HG03060 (cell line): ENCODE measurements at regions not wholly inside any gene's neighbourhood (a gene's known extent, or its start where the extent isn't known, plus 50 kb on each side); places are given as distances from the start of the nearest gene placed in this dataset.
"Not testable (repeated sequence)": the region's sequence is repeated elsewhere in the genome, so short reads cannot be mapped to it uniquely, and the experiment has no call there.

Experiments
- ATAC-seq: cut with Tn5 transposase; IDR thresholded peaks from one replicate; pipeline ENCODE4 v1.9.1; 2021; ENCODE audit warnings: low read depth, moderate number of reproducible peaks; ENCODE audit not compliant: unreplicated experiment

DNA sequence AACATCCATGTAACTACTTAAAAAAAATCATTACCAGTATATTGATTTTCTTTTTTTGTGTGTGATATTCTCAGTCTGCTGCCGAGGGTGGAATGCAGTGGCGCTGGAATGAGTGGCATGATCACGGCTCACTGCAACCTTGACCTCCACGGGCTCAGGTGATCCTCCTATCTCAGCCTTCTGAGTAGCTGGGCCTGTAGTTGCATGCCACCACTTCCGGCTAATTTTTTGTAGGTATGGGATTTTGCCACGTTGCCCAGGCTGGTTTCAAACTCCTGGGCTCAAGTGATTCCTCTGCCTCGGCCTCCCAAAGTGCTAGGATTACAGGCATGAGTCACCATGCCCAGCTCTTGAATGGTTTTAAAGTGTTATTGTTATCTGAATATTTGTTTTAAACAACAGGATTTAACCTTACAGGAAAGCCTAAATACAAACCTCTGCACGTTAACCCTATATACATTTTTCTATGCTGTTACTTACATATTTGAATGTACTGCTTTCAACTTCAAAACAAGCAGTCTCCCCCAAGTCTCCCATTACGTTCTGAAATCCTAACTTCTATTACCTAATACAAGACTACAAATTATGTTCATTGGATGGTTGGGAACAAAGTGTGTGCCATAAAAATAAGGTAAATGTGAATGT lies 61.7 kb downstream of the KPNA2 start:
- no peak for ATAC-seq

DNA sequence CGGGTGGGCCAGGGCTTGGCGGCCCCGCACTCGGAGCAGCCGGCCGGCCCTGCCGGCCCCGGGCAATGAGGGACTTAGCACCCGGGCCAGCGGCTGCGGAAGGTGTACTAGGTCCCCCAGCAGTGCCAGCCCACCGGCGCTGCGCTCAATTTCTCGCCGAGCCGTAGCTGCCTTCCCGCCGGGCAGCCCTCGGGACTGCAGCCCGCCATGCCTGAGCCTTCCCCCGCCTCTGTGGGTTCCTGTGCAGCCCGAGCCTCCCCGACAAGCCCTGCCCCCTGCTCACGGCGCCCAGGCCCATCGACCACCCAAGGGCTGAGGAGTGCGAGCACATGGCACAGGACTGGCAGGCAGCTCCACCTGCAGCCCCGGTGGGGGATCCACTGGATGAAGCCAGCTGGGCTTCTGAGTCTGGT lies 63.8 kb downstream of the KPNA2 start:
- ATAC-seq, result not testable (repeated sequence)

DNA sequence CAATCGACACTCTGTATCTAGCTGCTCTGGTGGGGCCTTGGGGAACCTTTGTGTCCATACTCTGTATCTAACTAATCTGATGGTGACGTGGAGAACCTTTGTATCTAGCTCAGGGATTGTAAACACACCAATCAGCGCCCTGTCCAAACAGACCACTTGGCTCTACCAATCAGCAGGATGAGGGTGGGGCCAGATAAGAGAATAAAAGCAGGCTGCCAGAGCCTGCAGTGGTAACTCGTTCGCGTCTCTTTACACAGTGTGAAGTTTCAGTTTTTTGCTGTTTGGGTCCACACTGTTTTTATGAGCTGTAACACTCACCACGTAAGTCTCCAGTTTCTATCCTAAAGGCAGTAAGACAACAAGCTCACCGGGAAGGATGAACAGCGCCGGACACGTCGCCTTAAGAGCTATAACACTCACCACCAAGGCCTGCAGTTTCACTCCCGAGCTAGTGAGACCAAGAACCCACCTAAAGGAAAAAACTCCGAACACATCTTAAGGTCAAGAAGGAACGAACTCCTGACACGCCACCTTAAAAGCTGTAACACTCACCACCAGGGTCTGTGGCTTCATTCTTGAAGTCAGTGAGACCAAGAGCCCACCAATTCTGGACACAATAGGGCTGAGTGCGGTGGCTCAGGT lies 64.6 kb downstream of the KPNA2 start:
- no peak for ATAC-seq

DNA sequence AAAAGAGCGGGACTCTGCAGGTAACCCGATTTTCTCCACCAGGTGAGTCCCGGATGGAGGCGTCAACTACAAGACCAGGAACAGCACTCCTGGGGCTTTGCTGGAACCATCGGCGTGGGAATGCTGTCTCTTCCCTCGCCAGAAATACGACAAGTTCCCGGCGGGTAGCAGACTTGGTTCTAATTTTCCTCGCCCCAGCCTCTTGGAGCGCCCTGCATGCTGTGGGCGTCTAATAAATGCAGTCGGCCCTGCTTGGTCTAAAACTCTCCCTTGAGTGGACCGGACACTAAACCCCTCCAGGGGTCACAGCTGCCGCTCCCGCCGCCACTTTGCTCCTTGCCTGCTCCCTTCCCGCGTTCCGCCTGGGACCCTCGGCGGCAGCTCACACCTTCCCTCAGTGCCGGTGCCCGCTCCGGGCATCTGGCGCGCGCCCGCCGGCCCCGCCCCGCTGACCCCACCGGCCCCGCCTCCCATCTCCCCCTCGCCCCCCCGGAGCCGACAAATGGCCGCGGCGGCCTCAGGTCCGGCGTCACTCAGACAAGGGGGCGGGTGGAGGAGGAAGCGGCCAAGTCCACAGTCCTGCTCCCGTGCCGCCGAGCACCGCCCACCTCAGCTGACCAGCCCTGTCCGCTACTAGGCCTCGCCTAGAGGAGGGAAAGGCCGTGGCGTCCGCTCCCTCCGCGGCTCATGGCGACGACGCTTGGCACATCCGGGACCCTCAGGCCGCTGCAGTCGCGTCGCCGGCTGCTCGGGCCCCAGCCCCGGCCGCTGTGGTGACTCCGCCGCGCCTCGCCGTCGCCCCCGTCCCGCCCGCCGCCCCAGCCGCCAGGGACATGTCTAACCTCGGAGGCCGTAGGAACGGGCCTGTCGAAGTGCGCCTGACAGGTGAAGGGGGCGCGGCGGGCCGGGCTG lies 65.8 kb downstream of the KPNA2 start:
- no peak for ATAC-seq

DNA sequence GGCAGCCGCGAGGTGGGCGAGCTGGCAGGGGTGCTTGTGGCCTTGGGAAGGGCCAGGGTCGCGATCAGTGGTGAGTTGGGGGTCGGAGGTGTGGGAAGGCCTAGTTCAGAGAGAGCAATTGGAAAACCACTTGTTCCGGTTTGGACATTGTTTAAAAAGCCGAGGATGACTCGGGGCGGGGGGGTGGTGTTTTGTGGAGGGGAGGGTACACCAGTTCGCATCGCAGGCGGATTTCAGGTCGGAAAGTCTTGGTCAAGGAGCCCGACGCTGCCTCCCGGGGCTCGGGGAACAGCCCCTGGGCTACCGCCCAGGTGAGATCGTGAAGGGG lies 66.4 kb downstream of the KPNA2 start:
- no peak for ATAC-seq

DNA sequence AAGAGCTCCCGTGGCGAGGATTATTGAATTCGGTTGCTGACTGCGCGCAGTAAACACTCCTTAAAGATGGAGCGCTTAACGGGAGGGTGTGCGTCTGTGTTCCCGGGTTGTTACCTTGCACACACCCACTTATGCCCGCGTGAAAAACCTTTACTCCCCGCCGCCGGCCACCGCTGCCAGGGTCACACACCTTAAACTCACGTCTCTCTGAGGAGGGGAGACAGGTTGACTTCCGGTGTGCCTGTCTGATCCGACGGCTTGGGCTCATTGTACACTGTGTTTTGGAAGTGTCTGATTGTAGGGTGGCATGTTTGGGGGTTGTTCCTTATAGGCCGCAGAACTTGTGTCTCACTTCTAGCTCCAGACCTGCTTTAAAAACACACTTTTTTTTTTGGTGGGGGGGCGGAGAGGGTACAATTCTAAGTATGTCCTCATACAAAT lies 66.8 kb downstream of the KPNA2 start:
- no peak for ATAC-seq

DNA sequence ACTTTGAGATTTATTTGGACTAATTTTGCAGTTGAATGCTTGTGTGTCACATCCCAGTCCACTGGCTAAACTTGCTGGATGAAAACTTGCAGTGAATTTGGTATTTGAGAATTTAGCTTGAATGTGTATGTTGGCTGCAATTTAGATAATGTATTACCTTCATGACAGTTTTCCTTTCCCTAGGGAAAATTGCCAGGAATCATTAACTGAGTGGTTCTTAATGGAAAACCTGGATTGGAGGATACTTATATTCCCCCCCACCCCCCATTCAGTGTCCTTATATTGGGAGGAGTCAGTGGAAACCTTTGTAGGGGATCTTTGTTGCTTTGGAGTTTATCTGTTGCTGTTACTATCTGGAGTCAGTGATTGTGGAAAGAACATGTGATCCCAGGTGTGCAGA lies 67.6 kb downstream of the KPNA2 start:
- ATAC-seq, result no peak

DNA sequence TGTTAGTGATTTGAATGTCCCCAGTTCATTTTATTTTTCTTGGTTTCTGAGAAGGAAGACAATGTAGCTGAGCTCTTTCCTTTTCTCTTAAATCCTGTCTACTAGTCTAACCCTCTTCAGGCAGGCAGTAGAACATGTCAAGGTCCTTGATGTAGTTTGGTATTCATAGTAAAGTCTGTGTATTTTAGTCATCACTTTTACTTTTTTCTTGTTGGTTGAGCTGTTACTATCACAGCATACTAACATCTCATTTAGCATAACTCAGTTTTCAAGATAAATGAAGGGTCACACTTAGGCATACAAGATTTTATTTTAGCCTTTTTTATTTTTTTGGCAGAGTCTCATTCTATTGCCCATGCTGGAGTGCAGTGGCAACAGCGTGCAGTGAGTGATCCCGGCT lies 70.5 kb downstream of the KPNA2 start:
- no peak for ATAC-seq

DNA sequence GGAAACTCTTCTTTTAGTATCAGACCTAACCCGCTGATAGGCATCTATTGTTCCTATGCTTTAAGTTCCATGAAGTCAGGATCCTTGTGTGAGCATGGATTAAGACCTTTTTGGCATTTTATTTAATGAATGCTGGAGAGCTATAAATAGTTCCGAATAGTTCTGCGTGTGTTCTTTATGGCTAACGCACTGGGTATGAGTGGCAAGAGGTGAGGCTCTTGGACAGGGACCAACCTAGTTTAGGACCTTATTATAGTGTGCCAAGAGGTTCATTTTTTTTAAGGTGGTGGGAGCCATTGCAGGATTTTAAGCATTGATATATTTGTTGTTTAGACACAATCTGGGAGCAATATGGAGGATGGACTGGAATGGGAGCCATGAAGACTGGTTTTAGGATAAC lies 71.8 kb downstream of the KPNA2 start:
- ATAC-seq, result no peak

DNA sequence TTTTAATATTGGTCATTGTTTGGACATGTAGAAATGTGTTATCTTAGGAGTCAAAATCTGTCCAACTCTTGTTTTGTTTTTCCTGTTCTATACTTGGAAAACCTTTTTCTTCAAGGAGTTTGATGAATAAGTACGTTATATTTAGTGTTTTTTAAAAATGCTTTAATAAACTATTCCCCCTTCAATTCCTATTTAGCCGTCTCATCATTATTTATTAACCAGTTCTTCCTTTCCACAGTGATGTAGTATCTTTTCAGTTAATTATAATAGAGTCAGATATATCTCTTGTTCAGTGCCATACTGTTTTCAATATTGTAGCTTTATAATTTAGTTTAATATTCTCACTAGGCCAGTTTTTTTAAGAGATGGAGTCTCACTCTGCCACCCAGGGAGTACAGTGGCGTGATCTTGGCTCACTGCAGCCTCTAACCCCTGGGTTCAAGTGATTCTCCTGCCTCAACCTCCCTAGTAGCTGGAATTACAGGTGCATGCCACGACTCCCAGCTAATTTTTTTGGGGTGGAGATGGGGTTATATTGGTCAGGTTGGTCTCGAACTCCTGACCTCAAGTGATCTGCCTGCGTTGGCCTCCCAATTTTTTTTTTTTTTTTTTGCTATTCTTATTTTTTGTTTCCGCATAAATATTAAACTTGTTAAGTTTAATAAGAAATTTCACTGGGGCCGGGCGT lies 72.9 kb downstream of the KPNA2 start:
- ATAC-seq, result no peak

DNA sequence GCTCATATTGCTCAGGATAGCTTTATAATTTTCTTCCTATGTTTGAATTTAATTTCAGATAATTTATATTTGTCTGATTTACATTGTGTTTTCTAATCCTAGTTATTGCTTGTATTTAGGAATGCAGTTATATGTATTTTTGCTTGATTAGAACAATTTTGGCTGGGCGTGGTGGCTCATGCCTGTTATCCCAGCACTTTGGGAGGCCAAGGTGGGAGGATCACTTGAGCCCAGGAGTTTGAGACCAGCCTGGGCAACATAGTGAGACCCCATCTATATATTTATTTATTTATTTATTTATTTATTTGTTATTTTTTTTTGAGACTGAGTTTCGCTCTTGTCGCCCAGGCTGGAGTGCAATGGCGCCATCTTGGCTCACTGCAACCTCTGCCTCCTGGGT lies 73.9 kb downstream of the KPNA2 start:
- not testable (repeated sequence) for ATAC-seq

DNA sequence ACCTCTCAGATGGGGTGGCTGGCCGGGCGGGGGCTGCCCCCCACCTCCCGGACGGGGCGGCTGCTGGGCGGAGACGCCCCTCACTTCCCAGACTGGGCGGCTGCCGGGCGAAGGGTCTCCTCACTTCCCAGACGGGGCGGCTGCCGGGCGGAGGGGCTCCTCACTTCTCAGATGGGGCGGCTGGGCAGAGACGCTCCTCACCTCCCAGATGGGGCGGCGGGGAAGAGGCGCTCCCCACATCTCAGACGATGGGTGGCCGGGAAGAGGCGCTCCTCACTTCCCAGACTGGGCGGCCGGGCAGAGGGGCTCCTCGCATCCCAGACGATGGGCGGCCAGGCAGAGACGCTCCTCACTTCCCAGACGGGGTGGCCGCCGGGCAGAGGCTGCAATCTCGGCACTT lies 80.7 kb downstream of the KPNA2 start:
- ATAC-seq, result not testable (repeated sequence)

DNA sequence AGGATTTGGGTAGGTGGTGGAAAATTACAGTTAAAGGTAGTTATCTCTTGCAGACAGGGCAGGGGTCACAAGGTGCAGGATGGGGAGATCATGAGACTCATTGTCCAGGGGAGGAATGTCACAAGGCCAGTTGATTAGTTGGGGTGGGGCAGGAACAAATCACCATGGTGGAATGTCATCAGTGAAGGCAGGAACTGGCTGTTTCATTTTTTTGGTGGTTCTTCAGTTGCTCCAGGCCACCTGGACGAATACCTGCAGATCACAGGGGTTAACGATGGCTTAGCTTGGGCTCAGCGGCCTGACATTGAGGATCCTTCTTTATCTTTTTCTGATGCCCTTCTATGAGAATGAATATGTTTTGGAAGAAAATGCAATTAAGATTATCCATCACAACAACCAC lies 87.1 kb downstream of the KPNA2 start:
- no peak for ATAC-seq

DNA sequence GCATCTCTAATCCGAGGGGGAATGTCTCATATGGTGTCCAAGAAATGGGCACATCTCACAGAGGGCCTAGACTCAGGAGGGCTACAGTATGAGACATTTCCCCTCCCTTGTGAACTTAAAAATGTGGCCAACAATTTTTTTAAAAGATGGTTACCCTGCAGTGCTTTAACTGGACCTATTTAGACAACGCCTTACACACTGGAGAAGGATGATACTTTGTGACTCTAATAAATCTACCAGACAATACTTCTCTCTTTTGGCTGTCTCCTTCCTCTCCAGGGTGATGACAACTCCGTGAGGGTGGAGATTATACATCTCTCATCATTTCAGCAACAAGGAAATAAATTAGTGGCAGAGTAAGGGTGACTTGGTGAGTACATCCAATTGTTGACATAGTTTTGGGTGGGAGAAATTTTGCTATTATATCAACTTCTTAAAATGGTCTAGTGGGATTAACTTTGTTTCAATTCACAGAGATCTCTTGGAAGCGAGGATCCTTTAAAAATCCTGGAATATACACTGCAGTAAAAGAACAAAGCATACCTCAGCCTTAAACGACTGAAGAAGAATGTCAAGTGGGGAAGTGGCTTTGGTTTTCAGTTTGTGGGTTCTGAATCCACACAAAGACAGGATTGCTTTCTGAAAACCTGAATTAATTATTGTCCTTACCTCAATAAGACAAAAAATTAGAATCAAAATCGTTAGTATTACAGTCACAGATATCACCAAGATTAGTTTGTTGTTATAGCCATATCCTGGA lies 89.8 kb downstream of the KPNA2 start:
- no peak for ATAC-seq

DNA sequence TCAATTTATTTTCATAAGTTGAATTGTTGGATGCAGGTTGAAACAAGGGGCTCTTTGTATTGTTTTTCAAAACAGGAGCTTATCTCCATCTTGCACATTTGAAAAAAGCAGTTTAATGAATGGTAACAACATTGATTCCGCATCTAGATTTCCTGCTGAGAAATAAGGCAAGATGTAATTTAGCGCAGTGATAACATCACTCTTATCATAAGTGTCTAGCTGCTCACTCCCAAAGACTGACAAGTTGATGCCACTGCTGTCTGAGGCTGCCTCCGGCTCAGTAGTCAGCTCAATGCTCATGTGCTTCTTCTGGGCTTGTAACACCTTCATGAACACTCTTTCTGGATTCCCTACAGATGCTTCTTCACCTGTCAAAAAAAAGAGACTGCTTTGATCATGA lies 92.4 kb downstream of the KPNA2 start:
- ATAC-seq, result no peak

DNA sequence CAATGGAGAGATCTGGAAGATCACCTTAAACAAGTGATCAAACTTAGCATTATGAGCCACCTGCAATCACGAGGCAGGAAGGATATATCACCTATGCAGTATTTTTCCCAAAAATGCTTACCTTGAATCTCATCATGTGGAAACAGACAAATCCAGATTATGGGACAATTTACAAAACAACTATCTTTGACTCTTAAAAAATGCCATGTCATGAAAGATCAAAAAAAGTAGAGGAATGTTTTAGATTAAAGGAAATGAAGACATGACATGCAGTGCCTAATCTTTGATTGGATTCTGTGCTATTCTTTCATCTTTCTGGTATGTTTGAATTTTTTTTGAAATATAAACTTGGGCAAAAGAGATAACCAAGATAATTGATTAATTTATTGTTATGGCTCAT lies 95.9 kb downstream of the KPNA2 start:
- ATAC-seq, result no peak

DNA sequence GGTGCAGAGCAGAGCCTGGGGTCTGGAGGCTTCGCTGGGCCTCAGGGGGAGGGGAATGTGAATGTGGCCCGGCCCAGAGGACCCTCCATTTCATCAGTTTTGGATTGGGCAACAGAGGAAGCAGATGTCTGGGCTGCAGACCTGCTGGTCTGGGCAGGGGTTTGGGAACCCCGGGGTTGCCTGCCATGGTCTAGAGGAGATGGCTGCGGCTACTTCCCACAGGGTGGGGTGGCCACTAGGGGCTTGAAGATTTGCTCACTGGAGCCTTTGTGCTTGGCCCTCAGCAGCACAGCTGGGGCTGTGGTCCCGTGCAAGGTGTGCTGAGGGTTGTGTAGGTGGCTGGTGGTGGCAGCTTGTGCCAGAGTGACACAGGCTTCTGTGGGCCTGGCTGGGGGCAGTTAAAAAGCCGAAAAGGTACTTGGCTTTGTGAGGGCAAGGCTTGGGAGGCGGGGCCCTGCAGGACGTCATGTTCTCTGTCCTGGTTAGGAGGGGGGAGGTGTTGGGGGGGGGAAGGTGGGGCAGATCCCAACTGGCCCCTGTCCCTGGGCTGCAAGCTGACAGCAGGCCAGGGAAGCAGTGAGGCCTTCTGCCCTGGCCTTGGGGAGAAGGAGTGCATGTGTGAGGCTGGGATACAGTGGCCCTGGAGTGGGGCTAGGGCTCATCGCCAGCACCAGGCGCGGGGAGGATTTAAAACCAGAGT lies 98.0 kb downstream of the KPNA2 start:
- no peak for ATAC-seq

DNA sequence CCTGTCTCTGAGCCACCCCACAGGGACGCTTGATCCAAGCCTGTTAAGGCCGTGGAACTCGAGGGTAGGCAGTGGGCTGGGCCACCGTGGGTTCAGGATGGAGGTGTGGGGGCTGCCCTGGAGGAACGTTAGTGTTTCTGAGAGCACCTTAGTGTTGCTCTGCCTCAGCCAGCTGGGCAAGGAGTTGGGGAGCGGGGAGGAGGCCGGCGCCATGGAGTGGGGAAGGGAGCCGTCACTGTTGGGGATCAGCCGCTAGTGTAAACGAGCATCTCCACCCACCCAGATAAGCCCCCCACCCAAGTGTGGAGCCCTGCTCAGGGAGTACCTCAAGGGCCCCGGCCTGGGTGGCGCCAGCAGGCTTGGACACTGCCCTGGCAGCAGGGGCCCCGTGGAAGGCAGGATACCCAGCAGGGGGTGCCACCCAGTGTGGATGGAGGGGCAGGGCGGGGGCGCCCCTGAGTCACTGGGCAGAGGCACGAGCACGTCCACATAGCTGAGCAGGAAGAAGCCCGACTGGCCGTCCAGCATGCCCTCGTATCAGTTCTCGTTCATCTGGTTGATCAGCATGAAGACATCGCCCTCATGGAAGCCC lies 98.6 kb downstream of the KPNA2 start:
- ATAC-seq, result no peak

DNA sequence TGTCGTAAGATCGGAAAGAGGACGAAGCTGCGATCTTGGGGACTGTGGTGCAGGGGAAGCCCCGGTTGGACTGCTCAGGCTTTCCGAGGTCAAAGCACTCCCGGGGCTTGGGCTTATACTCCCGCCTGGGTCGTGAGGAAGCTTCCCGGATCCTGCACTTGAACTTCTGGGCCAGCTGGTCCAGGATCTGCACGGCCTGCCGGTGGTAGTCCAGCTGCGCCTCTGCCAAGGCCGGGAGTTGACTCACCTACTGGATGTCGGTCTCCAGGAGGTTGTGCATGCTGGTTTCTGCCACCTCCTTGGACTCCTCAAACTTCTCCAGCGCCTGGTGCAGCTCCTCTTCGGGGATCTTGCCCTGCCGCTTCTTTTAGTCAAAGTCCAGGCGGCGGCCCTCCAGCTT lies 99.2 kb downstream of the KPNA2 start:
- no peak for ATAC-seq
